Hypothalamus (tissue), 51 donors: ENCODE measurements at regions not wholly inside any gene's neighbourhood (a gene's known extent, or its start where the extent isn't known, plus 50 kb on each side); places are given as distances from the start of the nearest gene placed in this dataset.
A peak's percentile ranks its signal among the peaks of the same experiment; 100 is the strongest.

Source experiments
- DNase-seq, 51 donors: peaks; one replicate each; lab custom pipeline; 2025; lab: John Stamatoyannopoulos, UW

DNA sequence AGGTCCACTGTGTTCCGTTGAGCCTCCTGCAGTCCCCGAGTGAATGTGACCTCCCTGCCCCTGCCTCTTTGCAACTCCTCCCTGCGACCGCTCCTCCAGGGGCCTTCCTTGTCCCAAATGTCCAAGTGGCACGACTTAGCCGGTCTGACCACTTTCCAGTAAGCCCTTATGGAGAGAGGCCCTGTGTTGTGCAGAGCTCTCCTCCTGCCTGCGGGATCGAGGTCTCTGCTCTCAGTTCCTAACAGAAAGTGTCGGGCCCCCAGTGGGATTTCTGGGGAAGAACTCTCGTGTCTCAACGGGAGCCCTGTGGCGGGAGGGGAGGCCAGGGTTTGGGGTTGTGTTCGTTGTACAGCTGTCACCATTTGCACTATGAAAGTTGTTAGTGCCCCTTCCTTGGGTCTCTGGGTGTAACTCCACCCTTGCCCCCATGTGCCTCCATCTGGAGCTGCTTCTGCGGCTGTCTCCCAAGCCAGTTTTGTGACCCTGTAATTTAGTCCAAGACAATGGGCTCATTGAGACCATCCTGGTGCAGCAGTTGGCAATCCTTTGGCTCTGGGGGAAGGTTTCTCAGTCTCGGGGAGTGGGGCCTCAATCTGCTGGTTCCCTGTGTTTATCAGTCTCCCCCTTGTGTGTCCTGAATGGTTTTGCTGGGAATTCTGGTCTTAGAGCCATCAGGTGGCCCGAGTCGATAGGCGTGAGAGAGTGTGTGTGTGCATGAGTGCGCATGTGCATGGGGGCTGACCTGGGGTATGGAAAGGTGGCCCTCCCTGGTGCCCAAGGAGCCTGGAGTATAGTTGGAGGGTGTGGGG is 234.5 kb downstream of the SEC14L1 start:
- DNase-seq: no peak

DNA sequence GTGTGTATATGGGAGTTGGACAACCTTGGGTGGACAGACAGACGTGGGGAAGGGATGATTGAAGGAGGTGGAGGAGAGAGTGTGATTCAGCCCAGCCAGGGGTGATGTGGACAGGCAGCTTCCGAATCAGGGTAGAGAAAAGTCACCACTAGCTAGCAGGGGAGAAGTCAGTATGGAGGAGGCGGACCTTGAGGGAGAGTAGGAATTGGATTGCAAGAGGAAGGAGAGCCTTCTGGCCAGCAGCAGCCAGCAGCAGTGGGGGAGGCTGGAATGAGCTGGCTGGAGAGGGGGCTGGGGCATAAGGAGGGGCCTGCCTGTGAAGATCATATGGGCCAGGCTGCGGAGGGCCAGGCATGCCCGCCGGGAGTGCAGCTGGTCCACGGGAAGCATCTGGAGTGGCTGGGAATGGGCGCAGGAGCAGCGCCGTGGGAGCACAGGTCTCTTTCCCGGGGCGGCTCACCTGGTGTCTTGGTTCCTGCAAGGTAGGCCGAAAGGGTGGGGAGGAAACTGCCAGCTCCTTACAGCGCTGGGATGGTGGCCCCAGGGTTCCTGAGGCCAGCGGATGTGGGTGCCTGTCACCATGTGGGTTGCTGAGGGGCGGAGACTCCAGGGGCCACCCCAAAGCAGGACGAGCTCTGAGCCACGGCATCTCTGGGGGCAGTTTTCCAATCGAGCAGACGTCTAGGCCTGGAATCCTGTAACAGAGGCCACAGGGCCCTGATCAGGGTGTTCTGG is 235.3 kb downstream of the SEC14L1 start:
- DNase-seq: peak in 1 of 51 donors; percentile 29

DNA sequence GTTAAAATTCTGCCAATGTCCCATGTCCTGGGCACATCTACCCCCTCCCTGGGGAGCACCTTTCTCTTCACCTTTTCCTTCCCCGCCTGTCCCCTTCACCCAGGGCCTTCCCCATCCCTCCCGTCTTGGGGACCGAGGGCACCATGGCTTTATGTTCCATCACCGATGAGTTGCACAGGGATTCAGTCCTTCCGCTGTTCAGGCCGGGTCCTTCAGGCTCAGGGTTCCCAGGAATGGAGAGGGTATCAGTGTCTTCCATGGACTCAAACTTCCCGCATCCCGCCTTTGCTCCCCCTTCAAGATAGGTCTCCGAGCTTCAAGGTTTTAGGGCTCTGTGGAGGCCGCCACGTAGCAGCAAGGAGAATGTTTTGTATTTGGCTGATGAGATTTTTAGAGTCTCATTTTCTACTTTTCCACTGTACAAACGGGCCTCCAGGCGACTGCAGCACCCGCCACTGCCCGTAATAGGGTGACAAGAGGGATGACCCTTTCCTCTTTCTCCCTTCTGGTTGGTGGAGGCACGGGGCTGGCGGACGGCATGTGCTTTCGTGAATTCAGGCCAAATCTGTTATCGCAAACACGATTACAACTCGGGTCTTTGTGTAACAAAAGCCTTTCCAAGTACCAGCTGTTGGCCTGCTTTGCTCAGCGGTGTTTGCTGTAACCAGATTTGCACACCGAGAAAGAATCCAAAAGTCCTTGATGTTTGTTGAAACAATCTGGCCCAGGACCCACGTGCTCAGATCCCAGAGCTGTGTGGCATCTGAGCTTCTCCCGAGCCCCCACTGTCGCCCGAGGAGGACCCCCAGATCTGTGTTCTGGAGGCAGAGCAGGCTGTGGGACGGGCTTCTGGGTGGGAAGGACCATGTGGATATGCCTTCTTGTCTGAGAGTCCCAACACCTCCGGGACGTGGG is 236.3 kb downstream of the SEC14L1 start:
- DNase-seq: no peak

DNA sequence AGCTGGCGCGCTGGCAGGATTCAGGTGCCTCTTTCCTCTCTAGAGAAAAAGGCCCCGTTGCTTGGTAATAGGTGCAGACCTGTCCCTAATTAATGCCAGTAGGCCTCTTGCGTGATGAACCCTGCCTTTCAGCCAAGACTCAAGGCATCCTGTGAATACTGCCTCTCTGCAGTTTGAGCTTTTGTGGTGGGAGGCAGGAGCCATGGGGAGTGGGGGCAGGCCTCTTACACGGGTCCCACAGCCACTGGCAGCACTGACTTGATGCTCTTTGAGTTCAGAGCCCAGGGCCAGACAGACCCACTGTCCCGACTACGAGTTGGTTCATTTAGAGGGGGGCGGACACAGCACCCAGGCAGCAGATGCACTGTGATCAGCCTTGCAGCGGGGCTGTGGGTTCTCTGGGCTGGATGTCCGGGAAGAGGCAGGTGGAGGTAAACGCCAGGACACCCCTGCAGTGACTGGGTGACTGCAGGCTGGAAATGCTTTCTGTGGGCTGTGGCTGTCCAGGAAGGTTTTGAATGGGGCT is 237.0 kb downstream of the SEC14L1 start:
- DNase-seq: no peak

DNA sequence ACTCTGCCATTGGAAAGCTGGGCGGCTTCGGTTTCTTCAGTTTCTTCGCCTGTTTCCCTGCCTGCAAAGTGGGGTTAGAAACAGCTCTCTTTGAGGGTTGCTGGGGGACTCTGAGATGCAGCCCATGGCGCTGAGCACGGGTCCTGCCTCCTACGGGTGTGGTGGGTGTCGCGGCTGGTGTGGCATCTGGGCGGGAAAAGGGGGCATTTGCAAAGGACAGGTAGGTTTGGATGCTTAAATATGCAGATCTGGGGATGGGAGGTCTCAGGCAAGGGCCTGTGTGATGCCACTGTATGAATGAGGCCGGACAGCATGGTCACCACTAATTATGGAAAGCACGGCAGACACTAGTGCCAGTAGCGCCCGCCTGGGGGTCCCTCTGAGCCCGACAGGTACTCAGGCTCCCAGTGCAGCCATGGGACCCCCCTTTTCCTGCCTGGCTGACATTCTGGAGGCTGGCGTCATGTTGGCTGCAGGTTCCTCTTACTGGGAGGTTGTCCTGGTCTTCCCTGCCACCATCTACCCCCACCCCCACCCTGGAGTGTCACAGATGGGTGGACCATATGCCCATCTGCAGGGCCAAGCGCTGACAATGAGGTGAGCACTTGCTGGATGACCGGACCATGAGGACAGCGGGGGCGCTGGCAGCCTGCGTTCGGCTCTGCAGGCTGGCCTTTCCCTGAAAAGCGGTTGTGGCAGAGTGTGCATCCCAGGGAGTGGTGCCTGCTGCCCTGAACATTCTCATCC is 237.7 kb downstream of the SEC14L1 start:
- no peak for DNase-seq

DNA sequence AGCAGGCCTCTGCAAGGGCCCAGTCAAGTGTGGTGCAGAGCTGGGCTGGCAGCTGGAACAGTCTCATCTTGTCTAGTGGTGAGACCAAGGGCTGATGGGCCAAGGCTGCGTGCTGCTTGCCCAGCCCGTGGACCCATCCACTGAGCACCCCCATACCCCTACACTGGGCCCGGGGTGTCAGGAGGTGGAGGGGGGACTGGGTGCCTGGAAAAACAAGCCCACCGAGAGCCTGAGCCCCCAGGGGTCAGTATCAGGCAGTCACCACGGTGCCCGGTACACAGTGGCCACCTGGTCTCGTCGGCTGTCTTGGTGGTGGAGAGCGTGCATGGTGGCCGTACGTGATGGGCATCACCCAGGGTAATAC is 238.3 kb downstream of the SEC14L1 start:
- DNase-seq: no peak

DNA sequence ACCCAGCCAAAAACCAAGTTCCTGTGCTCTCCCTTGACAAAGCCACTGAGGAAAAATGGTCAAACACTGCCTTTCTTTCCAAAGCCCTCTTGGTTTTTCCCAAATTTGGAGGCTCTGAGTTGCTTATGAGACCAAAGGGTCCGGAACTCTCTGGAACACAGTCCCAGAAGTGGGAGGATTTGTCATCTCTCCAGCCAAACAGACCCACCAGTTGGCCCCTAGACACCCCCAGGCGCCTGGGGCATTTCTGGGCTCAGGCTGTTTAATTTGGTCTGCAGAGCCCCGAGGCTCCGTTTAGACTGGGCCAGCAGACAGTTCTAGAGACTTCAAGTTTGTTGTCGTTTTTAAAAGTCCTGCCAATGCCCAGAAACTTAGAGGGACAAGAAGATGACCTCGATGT is 239.1 kb downstream of the SEC14L1 start:
- peak in 2 of 51 donors; percentile 28 to 66 for DNase-seq

DNA sequence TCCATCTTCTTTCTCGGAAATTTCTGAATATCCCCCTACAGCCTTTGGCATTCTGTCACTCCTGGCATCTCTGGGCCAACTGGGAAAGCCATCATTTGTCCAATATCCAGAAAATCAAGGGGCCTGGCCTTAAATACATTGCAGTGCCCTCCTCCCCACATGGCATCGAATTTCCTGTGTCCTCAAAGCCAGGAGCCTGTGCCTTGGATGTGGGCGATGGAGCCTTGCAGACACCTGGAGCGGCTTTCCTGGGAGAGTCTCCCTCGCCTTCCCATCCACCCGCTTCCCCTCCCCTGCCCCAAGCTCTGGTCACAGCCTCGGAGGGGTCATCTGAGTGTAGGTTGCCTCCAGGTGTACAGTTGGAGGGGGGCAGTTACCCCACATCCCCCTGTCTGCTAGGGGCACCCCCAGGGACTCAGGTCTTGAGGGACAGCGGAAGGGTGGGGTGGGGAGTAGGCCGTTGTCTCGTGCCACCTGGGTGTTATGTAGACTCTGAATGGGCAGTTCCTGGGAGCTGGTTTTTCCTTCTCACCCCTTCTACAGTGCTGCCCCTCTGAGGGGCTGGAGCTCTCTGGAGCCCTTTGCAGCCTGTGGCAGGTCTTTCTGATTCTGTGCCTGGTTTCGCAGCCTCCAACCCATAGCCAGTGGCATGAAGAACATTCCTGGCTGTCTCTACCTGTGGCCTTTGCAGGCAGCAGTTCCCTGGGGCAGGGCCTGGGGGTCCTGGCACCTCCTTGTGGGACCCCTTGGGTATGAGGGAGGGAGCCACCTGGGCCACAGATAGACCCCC is 239.8 kb downstream of the SEC14L1 start:
- no peak for DNase-seq

DNA sequence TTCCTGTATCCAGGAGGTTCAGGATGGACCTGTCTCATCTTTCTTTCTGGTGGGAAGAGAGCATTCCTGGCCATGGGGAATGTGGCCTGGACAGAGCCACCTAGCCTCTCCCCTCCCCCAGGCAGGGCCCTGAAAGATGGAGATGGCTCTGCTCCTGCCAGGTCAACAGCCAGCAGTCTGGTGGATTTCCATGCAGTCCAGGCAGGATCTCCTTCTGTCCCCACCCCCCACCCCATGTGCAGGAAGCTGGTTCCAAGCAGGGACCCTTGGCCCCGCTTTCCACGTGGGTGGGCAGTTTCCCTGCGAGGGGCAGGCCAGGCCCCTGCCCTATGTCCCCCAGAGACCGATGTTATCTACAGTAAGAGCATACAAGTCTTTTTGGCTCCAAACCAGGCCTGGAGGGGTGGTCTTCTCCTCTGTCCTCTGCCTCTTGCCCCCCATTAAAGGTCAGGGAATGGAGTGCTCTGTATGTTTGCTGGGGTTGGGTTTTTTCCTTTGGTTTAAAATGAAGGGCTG is 240.5 kb downstream of the SEC14L1 start:
- DNase-seq: no peak

DNA sequence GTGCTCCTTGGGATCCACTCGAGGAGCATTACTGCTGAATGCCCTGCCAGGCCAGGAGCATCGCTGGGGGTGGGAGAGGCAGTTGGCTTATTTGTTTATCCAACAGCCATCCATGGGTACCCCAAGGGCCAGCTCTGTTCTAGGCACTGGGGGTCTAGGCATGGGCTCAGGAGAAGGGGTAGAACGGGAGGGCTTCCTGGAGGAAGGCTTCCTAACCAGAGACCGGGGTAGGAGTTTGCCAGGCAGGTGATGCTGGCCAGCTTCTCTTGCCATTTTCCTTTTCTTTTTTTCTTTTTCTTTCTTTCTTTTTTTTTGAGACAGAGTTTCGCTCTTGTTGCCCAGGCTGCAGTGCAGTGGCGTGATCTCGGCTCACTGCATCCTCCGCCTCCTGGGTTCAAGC is 241.0 kb downstream of the SEC14L1 start:
- DNase-seq: no peak

DNA sequence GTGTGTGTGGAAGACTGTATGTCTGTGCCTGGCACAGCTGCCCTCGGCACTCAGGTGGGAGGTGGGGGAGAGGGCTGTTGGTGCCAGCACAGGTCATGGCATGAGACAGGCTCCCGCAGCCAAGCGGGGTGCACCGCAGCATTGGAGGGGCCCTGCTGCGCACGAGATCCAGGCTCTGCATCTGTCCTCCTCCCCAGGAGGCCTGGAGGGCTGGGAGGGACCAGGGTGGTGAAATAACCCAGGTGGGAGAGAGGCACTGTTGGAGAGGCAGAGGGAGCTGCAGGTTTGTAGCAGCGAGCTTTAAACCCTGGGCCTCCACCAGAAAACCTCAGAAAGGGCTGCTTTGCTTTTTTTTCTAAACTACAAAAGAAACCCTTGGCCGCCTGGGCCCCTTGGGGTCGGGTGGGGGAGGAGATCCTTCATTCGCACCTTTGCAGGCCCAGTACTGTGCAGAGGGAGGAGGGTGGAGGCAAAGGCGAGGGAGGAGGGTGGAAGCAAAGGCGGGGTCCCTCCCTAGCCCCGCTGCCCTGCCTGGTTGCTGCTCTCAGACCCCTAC is 241.7 kb downstream of the SEC14L1 start:
- DNase-seq: no peak

DNA sequence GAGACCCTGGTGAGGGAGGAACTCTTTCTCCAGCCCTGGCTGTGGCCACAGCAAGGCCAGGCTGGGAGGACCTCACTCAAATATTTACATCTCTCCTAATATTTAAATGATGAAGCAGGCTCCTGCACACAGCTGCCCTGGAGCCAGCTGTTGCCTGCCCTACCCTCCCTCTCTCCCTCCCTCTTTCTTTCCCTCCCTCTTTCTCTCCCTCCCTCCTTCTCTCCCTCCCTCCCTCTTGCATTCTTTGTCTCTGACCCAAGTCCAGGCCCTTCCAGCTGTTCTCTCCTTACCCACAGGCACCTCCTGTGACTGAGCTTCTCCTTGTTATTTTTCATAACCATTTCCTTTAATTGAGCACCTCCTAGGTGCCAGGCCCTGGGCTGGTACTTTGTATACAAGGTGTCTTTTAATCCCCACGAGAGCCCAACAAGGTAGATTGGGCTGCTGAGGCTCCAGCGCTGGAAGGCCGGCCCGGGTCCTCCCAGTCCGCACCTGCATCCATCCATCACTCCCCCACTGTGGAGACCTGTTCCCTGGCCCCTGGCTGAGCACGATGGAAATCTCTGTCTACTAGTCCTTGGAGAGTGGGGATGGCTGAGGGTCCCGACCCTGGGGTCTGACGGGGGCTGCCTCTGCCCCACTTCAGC is 242.3 kb downstream of the SEC14L1 start:
- DNase-seq: no peak

DNA sequence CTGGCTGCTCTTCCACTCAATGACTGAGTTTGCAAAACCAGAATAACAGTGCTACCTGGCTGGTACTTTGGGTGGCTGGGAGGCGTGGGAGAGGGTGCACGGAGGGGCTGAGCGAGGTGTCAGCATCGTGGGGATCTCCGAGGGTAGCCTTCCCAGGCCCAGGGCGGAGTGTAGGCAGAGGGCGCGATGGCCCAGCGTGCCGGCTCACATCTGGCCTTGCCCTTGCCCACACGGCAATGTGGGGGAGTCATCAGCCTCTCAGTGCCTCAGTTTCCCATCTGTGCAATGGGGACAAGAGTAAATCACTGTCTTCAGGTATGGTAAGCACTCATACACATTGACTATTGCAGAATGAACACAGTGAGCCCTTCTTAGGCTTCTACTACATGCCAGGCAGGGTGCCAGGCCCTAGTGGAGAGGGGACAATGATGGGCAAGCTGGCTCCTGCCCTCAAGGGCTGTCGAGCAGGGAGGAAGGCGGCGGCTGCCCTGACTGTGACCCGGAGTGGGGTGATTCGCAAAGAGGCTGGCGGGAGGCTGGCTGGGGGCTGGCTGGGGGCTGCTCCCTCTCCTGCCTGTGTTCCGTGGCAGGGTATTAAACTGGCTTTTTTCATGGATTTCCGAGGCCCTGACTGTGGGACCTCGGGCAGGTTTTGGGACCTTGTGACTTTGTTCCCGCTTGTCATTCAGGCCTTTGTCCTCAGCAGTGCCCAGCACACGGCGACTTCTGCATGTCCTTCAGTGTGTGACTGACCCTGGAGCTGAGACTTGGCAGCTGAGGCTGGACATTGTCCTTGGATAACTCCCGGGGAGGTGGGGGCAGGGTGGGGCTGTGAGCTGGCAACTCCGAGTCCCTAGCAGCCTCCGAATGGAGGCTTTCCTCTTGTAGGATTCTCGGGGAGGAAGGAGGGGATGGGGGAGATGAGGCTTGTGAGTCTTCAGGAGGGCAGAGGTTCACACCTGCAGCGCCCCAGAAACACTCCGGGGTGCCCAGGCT is 243.1 kb downstream of the SEC14L1 start:
- DNase-seq: peak in 11 of 51 donors; percentile 15 to 64 (median 43)

DNA sequence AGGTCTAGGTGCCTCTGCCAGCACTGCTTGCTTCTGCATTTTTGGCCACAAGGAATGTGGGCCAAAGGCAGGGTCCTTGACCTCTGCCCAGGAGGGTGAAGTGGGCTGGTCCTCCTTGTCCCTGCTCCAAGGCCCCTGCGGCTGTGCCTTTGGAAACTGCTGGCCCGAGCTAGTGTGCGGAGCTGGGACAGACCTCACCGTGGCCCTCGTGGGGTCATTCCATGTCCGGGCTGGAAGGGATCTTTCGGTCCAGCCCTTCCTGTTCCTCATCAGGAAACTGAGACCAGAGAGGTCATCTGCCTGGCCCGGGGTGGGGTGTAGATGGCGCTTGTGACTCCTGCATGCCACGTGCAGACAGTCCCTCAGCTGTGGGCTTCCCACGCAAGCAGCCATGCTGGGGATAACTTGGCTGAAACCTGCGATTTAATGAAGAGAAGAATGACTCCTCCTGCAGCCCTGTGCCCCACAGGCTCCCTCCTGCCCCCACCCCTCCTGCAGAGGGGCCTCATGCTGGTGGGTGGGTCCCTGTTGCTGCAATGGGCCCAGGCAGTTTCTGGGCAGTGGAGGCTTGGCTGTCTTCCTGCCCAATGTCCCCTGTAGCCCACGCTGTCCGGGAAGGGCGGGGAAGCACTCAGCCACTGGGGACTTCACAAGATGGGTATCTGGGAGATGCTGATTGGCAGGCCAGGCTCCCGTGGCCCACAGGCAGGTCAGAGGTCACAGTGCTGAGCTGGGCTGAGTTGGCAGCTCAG is 245.2 kb downstream of the SEC14L1 start:
- no peak for DNase-seq

DNA sequence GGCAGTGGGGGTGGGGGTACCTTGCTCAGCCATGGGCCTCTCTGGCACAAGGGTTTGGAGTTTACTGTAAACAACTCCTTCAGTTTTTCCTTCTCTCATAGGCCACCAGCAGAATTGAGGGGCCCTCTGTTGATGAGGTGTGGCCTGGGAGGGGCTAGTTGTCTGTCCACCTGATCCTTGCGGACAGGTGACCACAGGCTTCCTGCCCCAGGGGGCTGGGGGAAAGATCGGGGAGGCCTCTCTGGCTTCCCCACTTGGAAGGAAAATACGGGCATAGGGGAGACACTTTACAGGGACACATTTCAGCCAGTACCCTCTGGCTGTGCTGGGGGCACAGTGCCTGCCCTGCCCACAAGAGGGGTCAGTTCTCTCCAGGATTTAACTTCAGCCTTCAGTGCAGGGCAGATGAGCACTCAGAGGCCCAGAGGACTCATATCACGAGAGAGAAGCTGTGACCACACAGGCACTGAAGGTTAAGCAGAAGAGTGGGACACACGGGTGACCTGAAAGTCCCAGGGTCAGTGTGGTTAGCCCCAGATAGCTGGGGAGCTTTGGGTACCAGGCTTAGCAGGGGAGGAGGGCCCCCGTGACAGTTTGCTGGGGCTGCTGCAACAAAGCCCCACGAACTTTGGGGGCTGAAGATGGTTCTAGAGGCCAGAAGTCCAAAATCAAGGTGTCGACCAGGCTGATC is 245.9 kb downstream of the SEC14L1 start:
- no peak for DNase-seq

DNA sequence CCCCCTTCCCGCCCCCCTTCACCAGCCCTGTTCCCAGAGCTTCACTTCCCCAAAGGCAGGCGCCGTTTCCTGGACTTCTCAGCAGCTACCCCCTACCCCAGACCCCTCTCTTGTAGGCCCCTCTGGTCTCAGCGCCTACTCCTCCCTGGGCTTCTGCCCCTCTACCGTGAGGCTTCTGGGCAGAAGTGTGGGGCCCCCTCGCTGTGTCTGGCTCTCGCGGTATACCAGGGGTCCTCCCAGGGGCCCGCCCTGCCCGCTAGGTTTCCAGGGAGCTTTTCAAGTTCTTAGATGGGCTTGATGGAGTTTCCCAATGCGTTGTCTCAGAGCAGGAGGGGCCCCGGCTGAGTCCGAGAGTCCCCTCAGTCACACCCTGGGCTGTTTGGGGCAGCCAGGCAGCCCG is 247.1 kb downstream of the SEC14L1 start:
- no peak for DNase-seq
